OCI-LY3 (cell line): ENCODE measurements at regions not wholly inside any gene's neighbourhood (a gene's known extent, or its start where the extent isn't known, plus 50 kb on each side); places are given as distances from the start of the nearest gene placed in this dataset.

Source experiments
- EZH2phosphoT487 ChIP-seq: fragments of 200-600 bp; shearing (Covaris generic); IDR thresholded peaks from 2 replicates; pipeline ENCODE4 v1.6.1; 2018; ENCODE audit warnings: antibody characterized with exemption, mixed run types, low read depth
- TF ChIP-seq, protein P1 (sequence below): fragments of 200-600, 300-600 bp; sonication (generic); IDR thresholded peaks from 2 replicates; pipeline ENCODE4 v1.5.1; 2014; ENCODE audit warnings: antibody characterized with exemption, low read length, low read depth

DNA sequence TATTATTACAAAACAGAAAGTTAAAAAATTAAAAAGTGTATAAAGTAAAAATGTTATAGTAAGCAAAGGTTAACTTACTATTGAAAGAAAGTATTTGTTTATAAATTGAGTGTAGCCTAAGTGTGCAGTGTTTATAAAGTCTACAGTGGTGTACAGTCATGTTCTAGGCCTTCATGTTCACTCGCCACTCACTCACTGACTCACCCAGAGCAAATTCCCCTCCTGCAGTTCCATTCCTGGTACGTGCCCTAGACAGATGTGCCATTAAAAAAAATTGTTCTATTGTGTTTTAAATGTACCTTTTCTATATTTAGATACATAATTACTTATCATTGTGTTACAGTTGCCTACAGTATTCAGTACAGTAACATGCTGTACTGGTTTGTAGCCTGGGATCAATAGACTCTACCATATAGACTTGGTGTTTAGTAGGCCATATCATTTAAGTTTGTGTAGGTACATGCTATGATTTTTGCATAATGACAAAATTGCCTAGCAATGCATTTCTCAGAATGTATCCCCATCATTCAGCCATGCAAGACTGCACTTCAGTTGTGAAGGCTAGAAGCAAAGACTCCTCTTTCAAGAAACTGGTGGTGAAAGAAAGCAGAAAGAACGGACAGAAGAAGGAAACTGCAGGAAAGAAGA, 100.6 kb downstream of the DACT1 start:
- TF ChIP-seq, protein P1, sequence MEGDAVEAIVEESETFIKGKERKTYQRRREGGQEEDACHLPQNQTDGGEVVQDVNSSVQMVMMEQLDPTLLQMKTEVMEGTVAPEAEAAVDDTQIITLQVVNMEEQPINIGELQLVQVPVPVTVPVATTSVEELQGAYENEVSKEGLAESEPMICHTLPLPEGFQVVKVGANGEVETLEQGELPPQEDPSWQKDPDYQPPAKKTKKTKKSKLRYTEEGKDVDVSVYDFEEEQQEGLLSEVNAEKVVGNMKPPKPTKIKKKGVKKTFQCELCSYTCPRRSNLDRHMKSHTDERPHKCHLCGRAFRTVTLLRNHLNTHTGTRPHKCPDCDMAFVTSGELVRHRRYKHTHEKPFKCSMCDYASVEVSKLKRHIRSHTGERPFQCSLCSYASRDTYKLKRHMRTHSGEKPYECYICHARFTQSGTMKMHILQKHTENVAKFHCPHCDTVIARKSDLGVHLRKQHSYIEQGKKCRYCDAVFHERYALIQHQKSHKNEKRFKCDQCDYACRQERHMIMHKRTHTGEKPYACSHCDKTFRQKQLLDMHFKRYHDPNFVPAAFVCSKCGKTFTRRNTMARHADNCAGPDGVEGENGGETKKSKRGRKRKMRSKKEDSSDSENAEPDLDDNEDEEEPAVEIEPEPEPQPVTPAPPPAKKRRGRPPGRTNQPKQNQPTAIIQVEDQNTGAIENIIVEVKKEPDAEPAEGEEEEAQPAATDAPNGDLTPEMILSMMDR, result no peak
- no peak for TF ChIP-seq EZH2phosphoT487
